ENCODE measurements at regions not wholly inside any gene's neighbourhood (a gene's known extent, or its start where the extent isn't known, plus 50 kb on each side); places are given as distances from the start of the nearest gene placed in this dataset.

DNA sequence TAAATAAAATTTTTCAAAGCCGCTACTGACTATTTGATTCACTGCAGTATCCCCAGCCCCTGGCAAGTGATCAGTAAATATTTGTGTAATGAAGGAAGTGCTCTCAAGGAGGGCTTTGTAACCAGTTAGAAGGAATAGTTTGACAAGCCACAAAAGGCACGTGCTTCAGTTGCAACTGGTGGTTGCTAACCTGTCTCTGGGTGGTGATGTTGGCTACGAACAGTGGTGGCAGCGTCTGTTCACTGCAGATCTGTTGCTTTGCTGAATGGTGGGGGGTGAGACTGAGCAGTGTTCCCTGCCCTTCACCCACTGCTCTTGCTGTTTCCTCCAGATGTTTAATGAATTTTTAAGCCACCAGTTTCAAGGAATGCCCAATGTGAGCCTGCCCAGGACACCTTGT, 73.9 kb upstream of the SIX2 start:
- no CpG with 5 or more reads among the region's 4 CpGs for whole genome bisulfite sequencing, 2 donors (ENCODE audit: extremely low coverage in 2 of 2, insufficient read length in 2 of 2, insufficient replicate concordance in 1 of 2)

DNA sequence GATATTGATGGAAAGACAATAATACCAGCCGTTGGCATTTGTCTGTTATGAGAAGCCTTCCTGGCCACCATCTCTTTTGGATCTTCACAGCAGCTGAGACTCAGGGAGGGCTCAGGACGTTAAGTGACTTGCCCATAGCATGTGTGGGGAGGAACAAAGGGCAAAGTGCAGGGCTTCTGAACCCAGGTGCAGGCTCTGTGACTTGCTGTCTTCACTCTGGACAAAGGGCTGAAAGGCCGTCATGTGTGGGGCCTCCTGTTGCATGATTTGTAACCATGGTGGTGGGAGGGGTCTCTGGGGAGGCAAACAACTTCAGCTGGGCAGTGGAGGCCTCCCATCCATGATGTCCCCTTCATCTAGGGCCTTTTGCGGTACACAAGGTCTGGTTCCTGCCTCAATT, 65.5 kb upstream of the SIX2 start:
- H2BK120ac ChIP-seq (ENCODE audit: low read depth, low read length): no peak overlapping the region
- H3K4me1 ChIP-seq (ENCODE audit: control insufficient read depth in 2 of 2, insufficient read depth in 1 of 2, low read depth in 1 of 2, low read length in 2 of 2): peaks cover 9% of the 10 kb centered on the region in 2 donors
- H2BK12ac ChIP-seq (ENCODE audit: low read length): no peak overlapping the region
- no CpG with 5 or more reads among the region's 4 CpGs for WGBS, 2 donors (ENCODE audit: extremely low coverage in 2 of 2, insufficient read length in 2 of 2, insufficient replicate concordance in 1 of 2)
- peaks cover 0 to 3% (median 0%) of the 10 kb centered on the region in 3 experiments for H3K27me3 ChIP-seq (ENCODE audit: control insufficient read depth in 3 of 3, insufficient read depth in 3 of 3, low read depth in 1 of 3, low read length in 3 of 3)
- no peak overlapping the region for H3K14ac ChIP-seq (ENCODE audit: low read length)
- no peak overlapping the region for H3K4me3 ChIP-seq (ENCODE audit: low read length in 2 of 2)
- H3K4me2 ChIP-seq (ENCODE audit: insufficient read depth, low read length, poor library complexity, severe bottlenecking): no peak overlapping the region
- H3K36me3 ChIP-seq (replicated peaks in 1 of 2; ENCODE audit: control insufficient read depth in 2 of 2, insufficient read depth in 2 of 2, low read length in 2 of 2): no peaks in the 10 kb centered on the region
- H2BK5ac ChIP-seq (ENCODE audit: low read length): no peak overlapping the region
- no peak overlapping the region for H4K8ac ChIP-seq (ENCODE audit: low read depth, low read length)
- H3K23ac ChIP-seq (ENCODE audit: low read depth, low read length, poor library complexity): no peak overlapping the region
- no peak overlapping the region for H2BK15ac ChIP-seq (ENCODE audit: low read length)
- no peak overlapping the region for H3K27ac ChIP-seq (replicated peaks; ENCODE audit: low read length)
- H4K91ac ChIP-seq (ENCODE audit: low read depth, low read length, poor library complexity): no peak overlapping the region
- H3K9ac ChIP-seq (ENCODE audit: low read depth, low read length, poor library complexity): no peak overlapping the region
- peak overlapping the region; percentile 39 for H2AK5ac ChIP-seq (ENCODE audit: low read depth, low read length)
- H3K4ac ChIP-seq (ENCODE audit: low read length): no peak overlapping the region
- no peaks in the 10 kb centered on the region for H3K79me1 ChIP-seq (ENCODE audit: low read depth, low read length)
- H3K9me3 ChIP-seq (replicated peaks in 1 of 2; ENCODE audit: control insufficient read depth in 2 of 2, insufficient read depth in 1 of 2, low read depth in 1 of 2, low read length in 2 of 2): no peaks in the 10 kb centered on the region
- no peak for DNase-seq (ENCODE audit: low spot score)
- no peak overlapping the region for H3K18ac ChIP-seq (ENCODE audit: low read length)
- no peak overlapping the region for H2AFZ ChIP-seq (ENCODE audit: low read length)

More for the DNA sequence above, 73.9 kb upstream of the SIX2 start:
- H2BK15ac ChIP-seq (ENCODE audit: low read length): no peak overlapping the region
- H3K4ac ChIP-seq (ENCODE audit: low read length): no peak overlapping the region
- no peak overlapping the region for H3K27ac ChIP-seq (replicated peaks; ENCODE audit: low read length)
- no peak overlapping the region for H4K8ac ChIP-seq (ENCODE audit: low read depth, low read length)
- H4K91ac ChIP-seq (ENCODE audit: low read depth, low read length, poor library complexity): no peak overlapping the region
- H2BK120ac ChIP-seq (ENCODE audit: low read depth, low read length): no peak overlapping the region
- H2AFZ ChIP-seq (ENCODE audit: low read length): no peak overlapping the region
- no peak overlapping the region for H3K9ac ChIP-seq (ENCODE audit: low read depth, low read length, poor library complexity)
- H3K4me1 ChIP-seq (ENCODE audit: control insufficient read depth in 2 of 2, insufficient read depth in 1 of 2, low read depth in 1 of 2, low read length in 2 of 2): no peaks in the 10 kb centered on the region
- DNase-seq (ENCODE audit: low spot score): no peak
- H3K18ac ChIP-seq (ENCODE audit: low read length): peak overlapping the region; percentile 17
- no peak overlapping the region for H3K23ac ChIP-seq (ENCODE audit: low read depth, low read length, poor library complexity)
- no peak overlapping the region for H2AK5ac ChIP-seq (ENCODE audit: low read depth, low read length)
- no peaks in the 10 kb centered on the region for H3K36me3 ChIP-seq (replicated peaks in 1 of 2; ENCODE audit: control insufficient read depth in 2 of 2, insufficient read depth in 2 of 2, low read length in 2 of 2)
- peaks cover 0 to 3% of the 10 kb centered on the region in 2 donors for H3K9me3 ChIP-seq (replicated peaks in 1 of 2; ENCODE audit: control insufficient read depth in 2 of 2, insufficient read depth in 1 of 2, low read depth in 1 of 2, low read length in 2 of 2)
- H3K14ac ChIP-seq (ENCODE audit: low read length): no peak overlapping the region
- H2BK5ac ChIP-seq (ENCODE audit: low read length): no peak overlapping the region
- H2BK12ac ChIP-seq (ENCODE audit: low read length): no peak overlapping the region
- no peaks in the 10 kb centered on the region for H3K79me1 ChIP-seq (ENCODE audit: low read depth, low read length)
- no peak overlapping the region for H3K4me2 ChIP-seq (ENCODE audit: insufficient read depth, low read length, poor library complexity, severe bottlenecking)
- H3K27me3 ChIP-seq (ENCODE audit: control insufficient read depth in 3 of 3, insufficient read depth in 3 of 3, low read depth in 1 of 3, low read length in 3 of 3): no peaks in the 10 kb centered on the region
- H3K4me3 ChIP-seq (ENCODE audit: low read length in 2 of 2): no peak overlapping the region

- WGBS, 2 donors (ENCODE audit: extremely low coverage in 2 of 2, insufficient read length in 2 of 2, insufficient replicate concordance in 1 of 2): no CpG with 5 or more reads among the region's 8 CpGs
- H4K8ac ChIP-seq (ENCODE audit: low read depth, low read length): no peak overlapping the region
- H3K4me2 ChIP-seq (ENCODE audit: insufficient read depth, low read length, poor library complexity, severe bottlenecking): no peak overlapping the region
- no peak overlapping the region for H3K18ac ChIP-seq (ENCODE audit: low read length)
- no peaks in the 10 kb centered on the region for H3K79me1 ChIP-seq (ENCODE audit: low read depth, low read length)
- H3K4me3 ChIP-seq (ENCODE audit: low read length in 2 of 2): no peak overlapping the region
- no peak for DNase-seq (ENCODE audit: low spot score)
- H2BK15ac ChIP-seq (ENCODE audit: low read length): peak overlapping the region; percentile 16
- H3K36me3 ChIP-seq (replicated peaks in 1 of 2; ENCODE audit: control insufficient read depth in 2 of 2, insufficient read depth in 2 of 2, low read length in 2 of 2): no peaks in the 10 kb centered on the region
- peak overlapping the region; percentile 40 for H2BK5ac ChIP-seq (ENCODE audit: low read length)
- no peaks in the 10 kb centered on the region for H3K9me3 ChIP-seq (replicated peaks in 1 of 2; ENCODE audit: control insufficient read depth in 2 of 2, insufficient read depth in 1 of 2, low read depth in 1 of 2, low read length in 2 of 2)
- H3K4me1 ChIP-seq (ENCODE audit: control insufficient read depth in 2 of 2, insufficient read depth in 1 of 2, low read depth in 1 of 2, low read length in 2 of 2): peaks cover 9 to 14% of the 10 kb centered on the region in 2 donors
- H3K9ac ChIP-seq (ENCODE audit: low read depth, low read length, poor library complexity): no peak overlapping the region
- no peak overlapping the region for H2BK12ac ChIP-seq (ENCODE audit: low read length)
- H2AFZ ChIP-seq (ENCODE audit: low read length): no peak overlapping the region
- H3K14ac ChIP-seq (ENCODE audit: low read length): no peak overlapping the region
- no peak overlapping the region for H4K91ac ChIP-seq (ENCODE audit: low read depth, low read length, poor library complexity)
- H2BK120ac ChIP-seq (ENCODE audit: low read depth, low read length): no peak overlapping the region
- no peak overlapping the region for H3K27ac ChIP-seq (replicated peaks; ENCODE audit: low read length)
- H3K27me3 ChIP-seq (ENCODE audit: control insufficient read depth in 3 of 3, insufficient read depth in 3 of 3, low read depth in 1 of 3, low read length in 3 of 3): peaks cover 0 to 3% (median 0%) of the 10 kb centered on the region in 3 experiments
- no peak overlapping the region for H2AK5ac ChIP-seq (ENCODE audit: low read depth, low read length)
- H3K4ac ChIP-seq (ENCODE audit: low read length): no peak overlapping the region
- no peak overlapping the region for H3K23ac ChIP-seq (ENCODE audit: low read depth, low read length, poor library complexity)
Observed at GRCh38 chr2:45072862-45073237, 63.6 kb upstream of the SIX2 start.

GRCh38 chr2:45072064-45072861, 63.0 kb upstream of the SIX2 start:
- H2BK12ac ChIP-seq (ENCODE audit: low read length): no peak overlapping the region
- no peak overlapping the region for H3K9ac ChIP-seq (ENCODE audit: low read depth, low read length, poor library complexity)
- H3K27me3 ChIP-seq (ENCODE audit: control insufficient read depth in 3 of 3, insufficient read depth in 3 of 3, low read depth in 1 of 3, low read length in 3 of 3): peaks cover 0 to 3% (median 0%) of the 10 kb centered on the region in 3 experiments
- H3K36me3 ChIP-seq (replicated peaks in 1 of 2; ENCODE audit: control insufficient read depth in 2 of 2, insufficient read depth in 2 of 2, low read length in 2 of 2): no peaks in the 10 kb centered on the region
- H3K79me1 ChIP-seq (ENCODE audit: low read depth, low read length): no peaks in the 10 kb centered on the region
- no peak overlapping the region for H2BK15ac ChIP-seq (ENCODE audit: low read length)
- H3K18ac ChIP-seq (ENCODE audit: low read length): peak overlapping the region; percentile 78
- peak overlapping the region; percentile 85 for H4K8ac ChIP-seq (ENCODE audit: low read depth, low read length)
- H3K14ac ChIP-seq (ENCODE audit: low read length): no peak overlapping the region
- H2BK5ac ChIP-seq (ENCODE audit: low read length): peak overlapping the region; percentile 40
- no peak overlapping the region for H3K27ac ChIP-seq (replicated peaks; ENCODE audit: low read length)
- peak overlapping the region; percentile 77 for H2AK5ac ChIP-seq (ENCODE audit: low read depth, low read length)
- H4K91ac ChIP-seq (ENCODE audit: low read depth, low read length, poor library complexity): no peak overlapping the region
- peak overlapping the region; percentile 31 for H3K4ac ChIP-seq (ENCODE audit: low read length)
- H2AFZ ChIP-seq (ENCODE audit: low read length): no peak overlapping the region
- H3K4me3 ChIP-seq (ENCODE audit: low read length in 2 of 2): no peak overlapping the region
- DNase-seq (ENCODE audit: low spot score): no peak
- no peaks in the 10 kb centered on the region for H3K9me3 ChIP-seq (replicated peaks in 1 of 2; ENCODE audit: control insufficient read depth in 2 of 2, insufficient read depth in 1 of 2, low read depth in 1 of 2, low read length in 2 of 2)
- no peak overlapping the region for H2BK120ac ChIP-seq (ENCODE audit: low read depth, low read length)
- H3K23ac ChIP-seq (ENCODE audit: low read depth, low read length, poor library complexity): no peak overlapping the region
- WGBS, 2 donors (ENCODE audit: extremely low coverage in 2 of 2, insufficient read length in 2 of 2, insufficient replicate concordance in 1 of 2): no CpG with 5 or more reads among the region's 9 CpGs
- H3K4me2 ChIP-seq (ENCODE audit: insufficient read depth, low read length, poor library complexity, severe bottlenecking): no peak overlapping the region
- peaks cover 9 to 14% of the 10 kb centered on the region in 2 donors for H3K4me1 ChIP-seq (ENCODE audit: control insufficient read depth in 2 of 2, insufficient read depth in 1 of 2, low read depth in 1 of 2, low read length in 2 of 2)
